MM.1S (cell line): ENCODE measurements at regions not wholly inside any gene's neighbourhood (a gene's known extent, or its start where the extent isn't known, plus 50 kb on each side); places are given as distances from the start of the nearest gene placed in this dataset.

Experiments
- CTCF ChIP-seq: fragments of 300-600 bp; sonication (generic); IDR thresholded peaks from 2 replicates; pipeline ENCODE4 v1.5.1; 2016; ENCODE audit warnings: antibody characterized with exemption, low read length, mixed read lengths
- EZH2phosphoT487 ChIP-seq: fragments of 300-600 bp; sonication (generic); IDR thresholded peaks from 2 replicates; pipeline ENCODE4 v1.6.1; 2018; ENCODE audit warnings: antibody characterized with exemption, low read length

GRCh38 chr3:191702121-191702520, 241.2 kb downstream of the PYDC2 start:
- TF ChIP-seq CTCF, result no peak
- TF ChIP-seq EZH2phosphoT487, result no peak
